ENCODE measurements at regions not wholly inside any gene's neighbourhood (a gene's known extent, or its start where the extent isn't known, plus 50 kb on each side); places are given as distances from the start of the nearest gene placed in this dataset.

- POLR2A ChIA-PET = no interaction called here
- Histone ChIP-seq H3K9ac (ENCODE audit: low read length) (no peak overlapping the region), H3K9me3 (ENCODE audit: control extremely low read depth in 1 of 3, control insufficient read depth in 2 of 3, insufficient read depth in 1 of 3, low read length in 2 of 3) (no peaks in the 10 kb centered on the region), H3K79me2 (ENCODE audit: control insufficient read depth, insufficient read depth, low read length) (no peaks in the 10 kb centered on the region), H2AFZ (ENCODE audit: insufficient read depth, low read depth, low read length, poor library complexity, severe bottlenecking) (no peak overlapping the region), H3K27me3 (replicated peaks in 1 of 4; ENCODE audit: control extremely low read depth in 1 of 4, control insufficient read depth in 3 of 4, insufficient read depth in 4 of 4, low read length in 3 of 4) (no peaks in the 10 kb centered on the region), H3K36me3 (replicated peaks in 1 of 2; ENCODE audit: control extremely low read depth in 1 of 2, control insufficient read depth in 1 of 2, extremely low read depth in 1 of 2, insufficient read depth in 2 of 2, low read length in 1 of 2) (no peaks in the 10 kb centered on the region), H3K27ac (ENCODE audit: low read length in 2 of 2) (no peak overlapping the region), H4K20me1 (ENCODE audit: control insufficient read depth, insufficient read depth, low read length, poor library complexity, severe bottlenecking) (no peaks in the 10 kb centered on the region), H3K4me1 (ENCODE audit: control insufficient read depth in 2 of 2, insufficient read depth in 2 of 2, low read length in 2 of 2) (no peaks in the 10 kb centered on the region), H3K4me3 (ENCODE audit: control extremely low read depth in 1 of 5, extremely low read depth in 1 of 5, insufficient read depth in 1 of 5, low read depth in 2 of 5, low read length in 4 of 5) (no peak overlapping the region), H3K4me2 (replicated peaks; ENCODE audit: low read depth, low read length, poor library complexity, severe bottlenecking) (no peak overlapping the region)
- intact Hi-C loops (cut with micrococcal nuclease) = no loop called here
- Mint-ChIP-seq H3K9me3 (ENCODE audit: insufficient read depth) (no peaks in the 10 kb centered on the region), H3K27ac (no peak overlapping the region), H3K4me1 (no peaks in the 10 kb centered on the region), H3K27me3 (no peaks in the 10 kb centered on the region), H3K4me3 (no peak overlapping the region)
- ATAC-seq (ENCODE audit: low read depth) (no peak), DNase-seq (no peak)
- CTCF ChIA-PET = no interaction called here
- TF ChIP-seq EZH2 (IDR thresholded peaks at IDR 0.05; ENCODE audit: borderline replicate concordance, insufficient read depth, low read depth, low read length, poor library complexity, severe bottlenecking) = no peak
- TF ChIP-seq CTCF (IDR thresholded peaks at IDR 0.05) = no peak
- WGBS (ENCODE audit: insufficient coverage) = no CpG with 5 or more reads among the region's 2 CpGs
These were observed 558.3 kb downstream of the JRKL start for GRCh38 chr11:96948066-96948465.

- H3K4me3 Mint-ChIP-seq = no peak overlapping the region
- Histone ChIP-seq H3K27me3 (replicated peaks in 1 of 4; ENCODE audit: control extremely low read depth in 1 of 4, control insufficient read depth in 3 of 4, insufficient read depth in 4 of 4, low read length in 3 of 4) (no peaks in the 10 kb centered on the region), H3K4me3 (ENCODE audit: control extremely low read depth in 1 of 5, extremely low read depth in 1 of 5, insufficient read depth in 1 of 5, low read depth in 2 of 5, low read length in 4 of 5) (no peak overlapping the region), H2AFZ (ENCODE audit: insufficient read depth, low read depth, low read length, poor library complexity, severe bottlenecking) (no peak overlapping the region), H3K79me2 (ENCODE audit: control insufficient read depth, insufficient read depth, low read length) (no peaks in the 10 kb centered on the region), H3K4me2 (replicated peaks; ENCODE audit: low read depth, low read length, poor library complexity, severe bottlenecking) (no peak overlapping the region), H4K20me1 (ENCODE audit: control insufficient read depth, insufficient read depth, low read length, poor library complexity, severe bottlenecking) (no peaks in the 10 kb centered on the region), H3K9me3 (ENCODE audit: control extremely low read depth in 1 of 3, control insufficient read depth in 2 of 3, insufficient read depth in 1 of 3, low read length in 2 of 3) (no peaks in the 10 kb centered on the region), H3K36me3 (replicated peaks in 1 of 2; ENCODE audit: control extremely low read depth in 1 of 2, control insufficient read depth in 1 of 2, extremely low read depth in 1 of 2, insufficient read depth in 2 of 2, low read length in 1 of 2) (no peaks in the 10 kb centered on the region), H3K4me1 (ENCODE audit: control insufficient read depth in 2 of 2, insufficient read depth in 2 of 2, low read length in 2 of 2) (no peaks in the 10 kb centered on the region), H3K9ac (ENCODE audit: low read length) (no peak overlapping the region), H3K27ac (ENCODE audit: low read length in 2 of 2) (no peak overlapping the region)
- no CpG with 5 or more reads among the region's 2 CpGs for WGBS (ENCODE audit: insufficient coverage)
- CTCF ChIA-PET = no interaction called here
- no peaks in the 10 kb centered on the region for H3K27me3 Mint-ChIP-seq
- no peak overlapping the region for H3K27ac Mint-ChIP-seq
- intact Hi-C loops (cut with micrococcal nuclease) = no loop called here
- POLR2A ChIA-PET = no interaction called here
- ATAC-seq (ENCODE audit: low read depth) (no peak), DNase-seq (no peak)
- H3K9me3 Mint-ChIP-seq (ENCODE audit: insufficient read depth) = no peaks in the 10 kb centered on the region
- TF ChIP-seq EZH2 (IDR thresholded peaks at IDR 0.05; ENCODE audit: borderline replicate concordance, insufficient read depth, low read depth, low read length, poor library complexity, severe bottlenecking) (no peak), CTCF (IDR thresholded peaks at IDR 0.05) (no peak)
- H3K4me1 Mint-ChIP-seq = no peaks in the 10 kb centered on the region
These were observed 559.7 kb downstream of the JRKL start for GRCh38 chr11:96949464-96949863.
